ENCODE measurements at regions not wholly inside any gene's neighbourhood (a gene's known extent, or its start where the extent isn't known, plus 50 kb on each side); places are given as distances from the start of the nearest gene placed in this dataset.

DNA sequence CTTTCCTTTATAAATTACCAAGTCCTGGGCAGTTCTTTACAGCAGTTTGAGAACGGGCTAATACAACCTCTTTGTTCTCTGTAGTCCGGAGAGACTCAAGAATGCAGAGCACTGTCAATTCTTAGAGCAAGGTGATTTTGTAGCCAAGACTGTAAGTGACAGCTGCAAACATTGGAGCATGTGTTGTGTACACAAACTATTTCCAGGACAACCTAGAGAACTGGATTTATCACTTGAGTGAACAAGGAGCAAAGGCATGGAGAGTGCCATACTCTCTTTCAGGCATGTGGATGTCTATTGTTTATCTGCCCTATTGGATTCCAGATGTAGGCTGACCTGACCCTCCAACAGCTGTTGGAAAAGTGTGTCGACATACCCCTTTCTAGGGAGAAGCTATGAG lies 153.9 kb downstream of the SPANXN3 start:
- no peaks in the 10 kb centered on the region for H3K36me3 ChIP-seq (ENCODE audit: control insufficient read depth, insufficient read depth, low read length)
- no peaks in the 10 kb centered on the region for H3K9me3 ChIP-seq (replicated peaks; ENCODE audit: control insufficient read depth, insufficient read depth, low read depth, low read length)
- H3K27ac ChIP-seq (ENCODE audit: extremely low read depth, low read depth, low read length) = no peak overlapping the region
- no peak overlapping the region for H3K4me3 ChIP-seq
- in situ Hi-C loops (cut with MboI) (no loop called here), intact Hi-C loops (cut with micrococcal nuclease) (no loop called here)
- DNase-seq (ENCODE audit: extremely low read depth in 1 of 4, low spot score in 3 of 4) = no peak
- ChIA-PET POLR2A (no interaction called here), CTCF (ENCODE audit: low intra/inter-chr PET ratio) (no interaction called here)
- ATAC-seq = no peak
- BruUV-seq (replicated peaks) = no TSS peak
- no peaks in the 10 kb centered on the region for H3K4me1 ChIP-seq (replicated peaks in 1 of 2; ENCODE audit: control insufficient read depth in 2 of 2, insufficient read depth in 2 of 2, low read length in 2 of 2)
- H2AFZ ChIP-seq (ENCODE audit: low read depth, low read length) = no peak overlapping the region
- no peak overlapping the region for H3K4me2 ChIP-seq (ENCODE audit: insufficient read depth, low read length)
- no peaks in the 10 kb centered on the region for H4K20me1 ChIP-seq (replicated peaks; ENCODE audit: control insufficient read depth, insufficient read depth, low read length)
- TF ChIP-seq ZNF696 (CRISPR knock-in tag; conservative IDR thresholded peaks at IDR 0.05) (no peak), CAMTA2 (CRISPR knock-in tag; conservative IDR thresholded peaks at IDR 0.05) (no peak), ZNF586 (CRISPR knock-in tag; conservative IDR thresholded peaks at IDR 0.05) (no peak), ZNF217 (CRISPR knock-in tag; IDR thresholded peaks at IDR 0.05) (no peak), ARNT (IDR thresholded peaks at IDR 0.05) (no peak), ZNF830 (CRISPR knock-in tag; IDR thresholded peaks at IDR 0.05) (no peak), JUND (IDR thresholded peaks at IDR 0.05; ENCODE audit: borderline replicate concordance, low read depth, low read length) (no peak), JUND (tag; IDR thresholded peaks at IDR 0.05; ENCODE audit: borderline replicate concordance, low read depth, low read length) (no peak), SPI1 (IDR thresholded peaks at IDR 0.05; ENCODE audit: borderline replicate concordance, low read depth, low read length) (no peak), TOE1 (IDR thresholded peaks at IDR 0.05; ENCODE audit: borderline replicate concordance) (no peak), TOE1 (CRISPR knock-in tag; IDR thresholded peaks at IDR 0.05; ENCODE audit: borderline replicate concordance, low read depth) (no peak)
- TF ChIP-seq, protein P1, sequence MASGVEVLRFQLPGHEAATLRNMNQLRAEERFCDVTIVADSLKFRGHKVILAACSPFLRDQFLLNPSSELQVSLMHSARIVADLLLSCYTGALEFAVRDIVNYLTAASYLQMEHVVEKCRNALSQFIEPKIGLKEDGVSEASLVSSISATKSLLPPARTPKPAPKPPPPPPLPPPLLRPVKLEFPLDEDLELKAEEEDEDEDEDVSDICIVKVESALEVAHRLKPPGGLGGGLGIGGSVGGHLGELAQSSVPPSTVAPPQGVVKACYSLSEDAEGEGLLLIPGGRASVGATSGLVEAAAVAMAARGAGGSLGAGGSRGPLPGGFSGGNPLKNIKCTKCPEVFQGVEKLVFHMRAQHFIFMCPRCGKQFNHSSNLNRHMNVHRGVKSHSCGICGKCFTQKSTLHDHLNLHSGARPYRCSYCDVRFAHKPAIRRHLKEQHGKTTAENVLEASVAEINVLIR (CRISPR knock-in tag; IDR thresholded peaks at IDR 0.05) = no peak
- TF ChIP-seq, protein P2, sequence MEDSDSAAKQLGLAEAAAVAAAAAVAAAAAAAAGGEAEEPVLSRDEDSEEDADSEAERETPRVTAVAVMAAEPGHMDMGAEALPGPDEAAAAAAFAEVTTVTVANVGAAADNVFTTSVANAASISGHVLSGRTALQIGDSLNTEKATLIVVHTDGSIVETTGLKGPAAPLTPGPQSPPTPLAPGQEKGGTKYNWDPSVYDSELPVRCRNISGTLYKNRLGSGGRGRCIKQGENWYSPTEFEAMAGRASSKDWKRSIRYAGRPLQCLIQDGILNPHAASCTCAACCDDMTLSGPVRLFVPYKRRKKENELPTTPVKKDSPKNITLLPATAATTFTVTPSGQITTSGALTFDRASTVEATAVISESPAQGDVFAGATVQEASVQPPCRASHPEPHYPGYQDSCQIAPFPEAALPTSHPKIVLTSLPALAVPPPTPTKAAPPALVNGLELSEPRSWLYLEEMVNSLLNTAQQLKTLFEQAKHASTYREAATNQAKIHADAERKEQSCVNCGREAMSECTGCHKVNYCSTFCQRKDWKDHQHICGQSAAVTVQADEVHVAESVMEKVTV (CRISPR knock-in tag; IDR thresholded peaks at IDR 0.05) = no peak
- H3K27me3 ChIP-seq (ENCODE audit: control insufficient read depth in 2 of 2, insufficient read depth in 2 of 2, low read length in 2 of 2) = no peaks in the 10 kb centered on the region
- no peaks in the 10 kb centered on the region for H3K9me1 ChIP-seq (ENCODE audit: control insufficient read depth, insufficient read depth, low read length)
- H3K9ac ChIP-seq (ENCODE audit: insufficient read depth in 1 of 2, low read depth in 2 of 2, low read length in 2 of 2) = no peak overlapping the region
- 0% methylated on average over 3 of the region's 3 CpGs for WGBS (ENCODE audit: insufficient coverage, low coverage, missing lambda C conversion rate)
- no peaks in the 10 kb centered on the region for H3K79me2 ChIP-seq (ENCODE audit: control insufficient read depth, insufficient read depth, low read length)
- no peak for FAIRE-seq
